Skeletal muscle satellite cell (primary cell): ENCODE measurements at regions not wholly inside any gene's neighbourhood (a gene's known extent, or its start where the extent isn't known, plus 50 kb on each side); places are given as distances from the start of the nearest gene placed in this dataset.
"Not testable (repeated sequence)": the region's sequence is repeated elsewhere in the genome, so short reads cannot be mapped to it uniquely, and the experiment has no call there.

ENCODE experiments used
- H3K27me3 ChIP-seq: 2 replicates; pipeline ENCODE4 v1.7.0; 2013; ENCODE audit warnings: low read length; ENCODE audit not compliant: control insufficient read depth, insufficient read depth
- H3K36me3 ChIP-seq: 2 replicates; pipeline ENCODE4 v1.7.0; 2013; ENCODE audit warnings: mild to moderate bottlenecking, control low read depth, low read length; ENCODE audit not compliant: insufficient read depth
- H3K4me1 ChIP-seq: 2 replicates; pipeline ENCODE4 v1.7.0; 2013; ENCODE audit warnings: low read length; ENCODE audit not compliant: control insufficient read depth, insufficient read depth
- H3K4me2 ChIP-seq: 2 replicates; pipeline ENCODE4 v1.7.0; 2013; ENCODE audit warnings: mild to moderate bottlenecking, low read length
- H3K4me3 ChIP-seq: 2 replicates; pipeline ENCODE4 v1.7.0; 2013; ENCODE audit warnings: low read length
- H3K9ac ChIP-seq: 2 replicates; pipeline ENCODE4 v1.7.0; 2013; ENCODE audit warnings: mild to moderate bottlenecking, low read depth, low read length, moderate library complexity
- H3K9me3 ChIP-seq: replicated peaks from 2 replicates; pipeline ENCODE4 v1.7.0; 2013; ENCODE audit warnings: mild to moderate bottlenecking, control low read depth, low read length

GRCh38 chr4:146105464-146105863, 70.1 kb upstream of the LSM6 start:
- Histone ChIP-seq H3K36me3 (no peaks in the 10 kb centered on the region), H3K9ac (no peak overlapping the region), H3K4me3 (no peak overlapping the region), H3K4me1 (no peaks in the 10 kb centered on the region), H3K27me3 (no peaks in the 10 kb centered on the region), H3K9me3 (no peaks in the 10 kb centered on the region), H3K4me2 (no peak overlapping the region)

- Histone ChIP-seq H3K36me3 (no peaks in the 10 kb centered on the region), H3K27me3 (no peaks in the 10 kb centered on the region), H3K4me1 (no peaks in the 10 kb centered on the region)
Observed at GRCh38 chr4:146104541-146104940, 71.0 kb upstream of the LSM6 start.

GRCh38 chr4:146104052-146104451, 71.5 kb upstream of the LSM6 start:
- not testable (repeated sequence) for H3K4me2 ChIP-seq, H3K4me1 ChIP-seq, H3K4me3 ChIP-seq, H3K9ac ChIP-seq, H3K27me3 ChIP-seq, H3K36me3 ChIP-seq, H3K9me3 ChIP-seq

More at GRCh38 chr4:146104541-146104940, 71.0 kb upstream of the LSM6 start:
- H3K9me3 ChIP-seq: no peaks in the 10 kb centered on the region
- no peak overlapping the region for H3K4me2 ChIP-seq
- H3K9ac ChIP-seq: no peak overlapping the region
- no peak overlapping the region for H3K4me3 ChIP-seq

- Histone ChIP-seq H3K36me3 (no peaks in the 10 kb centered on the region), H3K27me3 (no peaks in the 10 kb centered on the region), H3K9ac (no peak overlapping the region), H3K4me3 (no peak overlapping the region), H3K4me2 (no peak overlapping the region), H3K4me1 (no peaks in the 10 kb centered on the region), H3K9me3 (no peaks in the 10 kb centered on the region)
Observed at GRCh38 chr4:146099585-146099984, 75.9 kb upstream of the LSM6 start.

- Histone ChIP-seq H3K9ac (no peak overlapping the region), H3K4me2 (no peak overlapping the region), H3K4me1 (no peaks in the 10 kb centered on the region), H3K27me3 (no peaks in the 10 kb centered on the region), H3K9me3 (no peaks in the 10 kb centered on the region), H3K36me3 (no peaks in the 10 kb centered on the region), H3K4me3 (no peak overlapping the region)
Observed at GRCh38 chr4:146098978-146099377, 76.5 kb upstream of the LSM6 start.

- Histone ChIP-seq H3K27me3 (no peaks in the 10 kb centered on the region), H3K4me2 (no peak overlapping the region), H3K9me3 (no peaks in the 10 kb centered on the region), H3K9ac (no peak overlapping the region), H3K4me1 (no peaks in the 10 kb centered on the region), H3K36me3 (no peaks in the 10 kb centered on the region), H3K4me3 (no peak overlapping the region)
Observed at GRCh38 chr4:146098397-146098796, 77.1 kb upstream of the LSM6 start.

- Histone ChIP-seq H3K4me3 (no peak overlapping the region), H3K36me3 (no peaks in the 10 kb centered on the region), H3K4me2 (no peak overlapping the region), H3K9me3 (no peaks in the 10 kb centered on the region), H3K27me3 (no peaks in the 10 kb centered on the region), H3K9ac (no peak overlapping the region), H3K4me1 (no peaks in the 10 kb centered on the region)
Observed at GRCh38 chr4:146096371-146096770, 79.1 kb upstream of the LSM6 start.

GRCh38 chr4:146095860-146096259, 79.7 kb upstream of the LSM6 start:
- Histone ChIP-seq H3K9ac (no peak overlapping the region), H3K4me1 (no peaks in the 10 kb centered on the region), H3K4me3 (no peak overlapping the region), H3K27me3 (no peaks in the 10 kb centered on the region), H3K36me3 (no peaks in the 10 kb centered on the region), H3K9me3 (no peaks in the 10 kb centered on the region), H3K4me2 (no peak overlapping the region)

- Histone ChIP-seq H3K4me3 (no peak overlapping the region), H3K9me3 (no peaks in the 10 kb centered on the region), H3K27me3 (no peaks in the 10 kb centered on the region), H3K4me2 (no peak overlapping the region), H3K9ac (no peak overlapping the region), H3K4me1 (no peaks in the 10 kb centered on the region), H3K36me3 (no peaks in the 10 kb centered on the region)
Observed at GRCh38 chr4:146095091-146095690, 80.3 kb upstream of the LSM6 start.

GRCh38 chr4:146088690-146089089, 86.8 kb upstream of the LSM6 start:
- no peaks in the 10 kb centered on the region for H3K36me3 ChIP-seq
- H3K4me1 ChIP-seq: no peaks in the 10 kb centered on the region
- no peak overlapping the region for H3K9ac ChIP-seq
- H3K9me3 ChIP-seq: no peaks in the 10 kb centered on the region
- H3K4me2 ChIP-seq: no peak overlapping the region
- no peak overlapping the region for H3K4me3 ChIP-seq
- no peaks in the 10 kb centered on the region for H3K27me3 ChIP-seq

GRCh38 chr4:146087856-146088255, 87.7 kb upstream of the LSM6 start:
- Histone ChIP-seq H3K27me3 (no peaks in the 10 kb centered on the region), H3K9ac (no peak overlapping the region), H3K4me2 (no peak overlapping the region), H3K9me3 (no peaks in the 10 kb centered on the region), H3K4me1 (no peaks in the 10 kb centered on the region), H3K4me3 (no peak overlapping the region), H3K36me3 (no peaks in the 10 kb centered on the region)

GRCh38 chr4:146076081-146076480, 99.4 kb upstream of the LSM6 start:
- no peak overlapping the region for H3K9ac ChIP-seq

More at GRCh38 chr4:146076081-146076480, 99.4 kb upstream of the LSM6 start:
- H3K4me1 ChIP-seq: no peaks in the 10 kb centered on the region
- H3K36me3 ChIP-seq: no peaks in the 10 kb centered on the region
- no peaks in the 10 kb centered on the region for H3K9me3 ChIP-seq
- no peak overlapping the region for H3K4me3 ChIP-seq
- H3K4me2 ChIP-seq: no peak overlapping the region
- H3K27me3 ChIP-seq: no peaks in the 10 kb centered on the region
